Retina (tissue), 1 donor: ENCODE measurements at regions not wholly inside any gene's neighbourhood (a gene's known extent, or its start where the extent isn't known, plus 50 kb on each side); places are given as distances from the start of the nearest gene placed in this dataset.
A peak's percentile ranks its signal among the peaks of the same experiment; 100 is the strongest.
"Not testable (repeated sequence)": the region's sequence is repeated elsewhere in the genome, so short reads cannot be mapped to it uniquely, and the experiment has no call there.

Experiments used
- DNase-seq: peaks from one replicate; pipeline ENCODE4 v3.0.0-alpha.2; 2016

GRCh38 chr10:52484206-52485065 lies 170.4 kb downstream of the DKK1 start:
- DNase-seq: no peak

DNA sequence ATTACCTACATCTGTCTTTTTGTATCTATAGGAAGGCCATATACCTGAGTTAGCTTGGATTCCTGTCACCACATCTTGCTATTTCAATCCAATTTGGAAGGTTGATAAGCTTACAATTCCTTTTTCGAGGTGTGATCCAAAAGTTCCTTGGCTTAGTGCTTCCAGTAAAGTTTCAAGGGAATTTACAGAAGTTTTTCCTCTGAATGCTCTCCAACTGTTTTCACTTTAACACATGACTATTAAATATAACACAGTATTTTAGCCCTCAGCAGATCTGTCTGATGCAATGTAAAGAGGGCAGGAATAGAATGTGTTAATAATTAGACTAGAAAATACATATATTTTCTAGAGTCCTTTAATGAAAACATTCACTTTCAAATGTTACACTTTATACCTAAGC lies 171.4 kb downstream of the DKK1 start:
- no peak for DNase-seq

DNA sequence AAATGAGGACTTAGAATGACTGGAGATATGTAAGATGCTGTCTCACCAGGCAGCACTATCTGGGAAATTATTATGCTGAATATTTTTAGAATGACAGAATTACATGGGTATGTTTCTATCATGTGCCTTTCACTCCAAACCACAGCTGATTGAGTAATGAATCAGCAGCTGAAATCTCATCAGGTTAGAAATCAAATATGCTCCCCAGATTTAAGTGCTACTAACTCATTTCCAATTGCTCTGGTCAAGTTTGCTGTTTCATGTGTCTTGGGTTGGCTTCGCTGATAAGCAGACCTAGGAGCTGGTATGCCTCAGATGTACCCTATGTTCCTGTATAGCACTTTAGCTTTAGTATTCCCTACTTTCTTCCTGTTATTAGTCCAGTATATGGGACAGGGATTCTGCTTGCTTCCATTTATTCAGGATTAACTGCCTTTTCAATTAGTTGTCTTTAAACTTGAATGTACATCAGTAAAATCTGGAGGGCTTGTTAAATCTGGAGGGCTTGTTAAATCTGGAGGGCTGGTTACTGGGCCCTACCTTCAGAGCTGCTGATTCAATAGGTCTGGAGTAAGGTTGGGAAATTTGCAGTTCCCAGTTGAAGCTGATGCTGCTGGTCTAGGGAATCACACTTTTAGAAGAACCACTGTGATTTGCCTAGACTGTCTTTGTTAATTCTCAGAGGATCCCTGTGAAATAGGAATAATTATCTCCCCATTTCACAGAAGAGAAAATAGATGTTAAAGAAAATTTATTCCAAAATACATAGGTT lies 172.9 kb downstream of the DKK1 start:
- no peak for DNase-seq

GRCh38 chr10:52488606-52489485 lies 174.8 kb downstream of the DKK1 start:
- peak; percentile 34 for DNase-seq

- no peak for DNase-seq
Observed at GRCh38 chr10:52491246-52491995, 177.3 kb downstream of the DKK1 start.

GRCh38 chr10:52499281-52499680 lies 185.2 kb downstream of the DKK1 start:
- DNase-seq: no peak

DNA sequence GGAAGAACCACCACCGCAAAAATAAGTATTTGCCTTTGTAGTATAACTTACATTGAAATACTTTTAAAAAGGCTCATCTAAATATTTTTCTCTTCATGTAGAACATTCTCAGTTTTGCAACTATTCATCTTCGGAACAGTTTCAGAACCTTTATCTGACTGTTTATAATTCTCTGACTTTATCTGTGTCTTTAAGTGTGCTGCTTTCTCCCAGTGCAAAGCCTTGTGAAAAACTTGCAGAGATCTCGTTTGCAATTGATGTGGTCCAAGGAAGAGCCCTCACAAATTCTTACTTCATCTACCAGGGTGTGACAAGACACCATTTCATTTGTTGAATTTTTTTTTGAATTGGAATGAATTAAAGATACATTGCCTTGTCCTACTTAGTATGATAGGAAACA lies 186.4 kb downstream of the DKK1 start:
- no peak for DNase-seq

- no peak for DNase-seq
Observed at GRCh38 chr10:52502237-52502636, 188.2 kb downstream of the DKK1 start.

GRCh38 chr10:52505341-52505740 lies 191.3 kb downstream of the DKK1 start:
- not testable (repeated sequence) for DNase-seq

DNA sequence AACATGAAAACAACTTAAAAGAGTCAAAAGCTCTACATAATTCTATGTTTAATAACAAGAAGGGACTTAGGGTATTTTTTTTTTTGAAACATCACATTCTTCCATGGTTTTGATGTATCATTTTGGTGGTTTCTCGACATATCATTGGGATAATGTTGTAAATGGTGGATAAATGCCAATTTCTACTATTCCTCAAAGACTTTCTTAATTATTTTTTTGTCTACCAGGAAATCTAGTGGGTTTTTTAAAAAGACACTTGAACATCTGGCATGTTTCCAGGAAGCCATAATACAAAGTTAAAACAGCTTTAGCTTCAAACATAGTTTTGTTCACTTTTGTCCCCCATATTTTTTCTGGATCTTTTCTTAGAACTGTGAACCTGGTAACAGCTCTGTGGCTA lies 200.4 kb downstream of the DKK1 start:
- DNase-seq: no peak

GRCh38 chr10:52517012-52517411 lies 202.9 kb downstream of the DKK1 start:
- DNase-seq: peak; percentile 65

DNA sequence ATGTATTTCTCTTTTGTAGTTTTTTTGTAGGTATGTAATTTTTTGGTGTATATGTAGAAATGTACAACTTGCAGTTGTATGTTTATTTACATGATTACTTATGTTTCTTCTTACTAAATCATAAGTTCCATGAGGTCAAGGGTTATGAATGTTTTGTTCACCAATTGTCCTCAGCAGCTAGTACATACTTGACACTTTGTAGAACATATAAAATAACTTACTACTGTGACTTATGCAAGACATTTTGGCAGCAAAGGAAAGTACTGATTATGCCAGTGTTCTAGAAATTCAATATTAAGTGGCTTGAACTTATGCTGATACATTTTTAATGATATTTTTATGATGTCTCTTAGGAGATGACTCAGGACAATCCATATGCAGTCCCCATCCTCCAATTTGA lies 209.6 kb downstream of the DKK1 start:
- DNase-seq: no peak

DNA sequence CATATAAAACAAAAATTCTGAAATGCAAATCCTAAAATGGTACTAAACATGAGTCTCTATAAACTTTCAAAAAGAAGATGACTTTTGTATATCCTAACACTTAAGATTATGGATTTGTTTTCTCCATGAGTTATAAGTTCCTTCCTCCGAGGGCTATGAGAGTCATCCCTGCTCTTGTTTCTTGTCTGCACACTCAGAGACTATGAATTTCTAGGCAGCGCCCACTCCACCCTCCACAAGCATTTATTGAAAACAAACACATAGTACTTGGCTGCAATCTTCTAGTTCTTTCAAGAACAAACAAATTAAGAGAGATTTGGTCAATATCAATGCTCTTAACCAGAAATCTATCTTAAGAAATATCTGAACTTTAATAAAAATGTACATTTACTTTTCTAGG lies 211.7 kb downstream of the DKK1 start:
- no peak for DNase-seq

DNA sequence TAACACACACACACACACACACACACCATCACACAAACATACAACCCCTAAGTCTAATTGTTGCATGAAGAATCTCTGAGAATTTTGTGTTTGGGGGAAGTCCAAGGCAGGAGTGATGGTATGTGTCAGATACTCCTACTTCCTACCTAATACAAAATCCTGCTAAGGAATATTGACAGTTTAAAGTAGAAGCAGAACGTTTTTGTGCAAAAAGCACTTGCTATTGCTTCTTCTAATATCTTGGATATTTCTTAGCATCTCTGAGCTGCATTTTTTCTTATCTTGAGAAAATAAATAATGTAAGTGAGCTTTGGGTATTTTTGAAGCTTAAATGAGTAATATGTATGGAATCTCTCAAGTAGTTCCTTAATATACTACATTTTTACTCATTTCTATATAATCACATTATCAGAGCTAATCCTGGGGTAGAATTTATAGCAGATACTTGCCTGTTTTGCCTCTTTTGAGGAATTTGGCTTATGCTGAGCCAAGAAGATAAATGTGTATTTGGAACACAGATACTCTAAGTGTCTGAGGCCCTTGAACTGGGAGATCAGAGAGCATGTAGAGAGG lies 212.3 kb downstream of the DKK1 start:
- DNase-seq: no peak

DNA sequence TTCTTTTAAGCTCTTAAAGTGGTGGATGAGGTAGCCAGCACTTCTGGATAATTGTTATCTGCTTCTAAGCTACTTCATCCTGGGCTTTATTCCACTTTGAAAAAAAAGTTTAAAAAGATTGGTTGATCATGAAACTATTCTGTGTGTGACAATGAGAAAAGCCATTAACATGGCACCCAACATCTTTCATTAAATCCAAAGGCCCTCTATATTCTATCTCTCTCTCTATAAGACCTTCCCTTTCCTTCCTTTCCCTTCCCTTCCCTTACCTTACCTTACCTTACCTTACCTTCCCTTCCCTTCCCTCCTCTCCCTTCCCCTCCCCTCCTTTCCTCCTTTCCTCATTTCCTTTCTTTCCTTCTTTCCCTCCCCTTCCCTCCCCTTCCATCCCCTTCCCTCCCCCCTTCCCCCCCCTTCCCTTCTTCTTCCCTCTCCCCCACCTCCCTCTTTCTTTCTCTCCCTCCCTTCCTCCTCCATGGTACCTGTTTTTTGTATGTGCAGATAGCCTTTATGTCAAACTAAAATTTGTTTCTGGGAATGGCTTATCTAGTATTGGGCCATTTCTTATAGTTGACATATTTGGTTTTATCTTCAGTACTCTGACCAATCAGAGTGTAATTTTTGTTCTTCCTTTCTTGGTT lies 218.7 kb downstream of the DKK1 start:
- DNase-seq: no peak

GRCh38 chr10:52533986-52534385 lies 219.9 kb downstream of the DKK1 start:
- DNase-seq: no peak

DNA sequence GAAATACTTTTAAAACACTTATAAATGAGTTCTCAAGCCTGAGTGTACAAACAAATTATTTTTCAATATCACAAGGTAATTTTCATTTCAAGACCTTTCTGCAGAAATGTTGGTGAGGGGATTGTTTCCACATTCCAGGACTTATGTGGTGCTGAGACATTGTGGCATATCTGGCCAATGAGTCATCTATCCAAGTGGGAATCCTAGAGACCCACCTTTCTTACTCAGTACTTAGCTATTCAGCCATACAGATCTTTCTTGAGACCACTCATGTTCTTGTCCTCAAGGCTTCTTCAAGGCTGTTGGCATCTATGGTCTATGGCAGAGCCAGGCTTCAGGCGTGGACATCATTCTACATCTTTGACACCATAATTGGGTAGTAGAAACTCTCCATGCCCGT lies 225.4 kb downstream of the DKK1 start:
- DNase-seq: no peak

DNA sequence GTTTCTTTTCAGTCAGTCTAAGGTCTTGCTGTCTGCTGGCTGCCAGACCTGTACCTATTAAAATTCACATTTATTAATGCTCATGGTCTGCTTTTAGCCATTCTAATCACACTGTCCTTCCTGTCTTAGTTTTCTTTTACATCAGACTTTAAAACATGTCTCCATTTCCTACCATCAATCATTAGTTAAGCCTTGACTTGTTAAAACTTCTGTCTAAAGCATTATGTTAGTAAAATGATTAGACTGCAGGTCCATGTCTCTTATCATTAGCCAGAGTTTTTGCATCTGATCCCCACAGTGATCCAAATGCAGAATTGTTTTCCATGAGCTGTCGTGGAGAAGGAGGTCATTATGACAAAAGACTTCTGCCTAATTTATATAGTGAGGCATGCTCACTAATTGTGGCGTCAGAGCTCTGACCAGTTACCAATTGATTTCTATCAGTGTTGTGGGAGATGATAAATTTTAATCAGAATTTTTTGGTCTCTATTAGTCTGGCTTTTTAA lies 226.5 kb downstream of the DKK1 start:
- peak; percentile 27 for DNase-seq

DNA sequence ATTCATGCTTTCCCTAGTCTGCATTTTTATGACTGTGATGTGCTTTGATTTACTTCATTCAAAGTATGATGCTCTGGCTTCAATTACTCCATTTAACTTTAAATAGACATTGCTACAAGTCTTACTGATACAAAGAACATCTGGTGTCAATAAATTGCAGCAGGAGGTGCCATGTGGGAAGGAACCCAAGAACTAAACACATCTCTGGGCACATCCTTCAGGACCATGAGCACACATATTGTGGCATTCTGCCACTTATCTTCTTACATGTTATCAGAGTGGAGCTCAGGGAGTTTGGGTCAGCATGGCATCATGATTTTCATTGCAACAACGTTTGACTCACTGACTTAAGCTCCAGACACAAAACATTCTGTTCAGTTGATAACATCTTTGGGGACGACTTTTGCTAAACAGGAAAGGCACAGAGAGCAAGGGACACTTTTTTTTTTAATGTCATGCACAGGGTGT lies 227.0 kb downstream of the DKK1 start:
- peak; percentile 6 for DNase-seq

DNA sequence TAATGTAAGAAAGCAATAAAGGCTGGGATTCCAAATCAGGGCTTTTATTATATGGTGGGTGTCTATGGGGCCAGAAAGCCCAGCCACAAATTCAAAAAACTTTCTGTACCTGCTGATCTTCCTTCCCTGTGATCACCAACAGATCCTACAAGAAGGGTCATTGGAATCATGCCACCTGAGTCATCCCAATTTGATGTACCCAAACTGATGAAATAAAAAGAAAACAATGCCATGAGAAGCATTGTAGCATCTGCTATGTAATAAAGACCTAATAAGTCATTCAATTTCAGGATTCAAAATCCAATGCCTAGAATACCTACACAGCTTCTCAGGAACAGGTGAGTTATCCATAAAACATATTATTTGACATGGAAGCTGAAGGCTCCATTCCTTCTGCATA lies 228.8 kb downstream of the DKK1 start:
- no peak for DNase-seq

DNA sequence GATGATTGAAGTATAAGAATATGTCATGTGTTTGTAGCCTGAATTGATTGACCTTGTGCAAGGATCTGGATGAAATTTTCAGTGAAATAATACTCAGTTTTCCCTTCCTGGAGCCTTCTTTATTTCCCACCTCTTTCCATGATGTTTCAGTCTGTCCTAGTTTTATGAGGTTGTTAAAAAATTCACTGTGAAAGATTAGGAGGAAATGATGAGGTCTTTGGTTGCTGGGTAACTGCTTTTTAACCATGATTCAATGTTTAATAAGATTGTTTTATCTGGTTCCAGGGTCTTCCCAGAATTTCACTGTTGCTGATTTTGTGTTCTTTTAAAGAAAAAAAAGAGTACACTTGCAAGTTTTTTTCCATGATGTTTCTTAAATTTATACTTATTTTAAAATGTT lies 221.5 kb downstream of the MBL2 start:
- no peak for DNase-seq
